ENCODE measurements at regions not wholly inside any gene's neighbourhood (a gene's known extent, or its start where the extent isn't known, plus 50 kb on each side); places are given as distances from the start of the nearest gene placed in this dataset.

DNA sequence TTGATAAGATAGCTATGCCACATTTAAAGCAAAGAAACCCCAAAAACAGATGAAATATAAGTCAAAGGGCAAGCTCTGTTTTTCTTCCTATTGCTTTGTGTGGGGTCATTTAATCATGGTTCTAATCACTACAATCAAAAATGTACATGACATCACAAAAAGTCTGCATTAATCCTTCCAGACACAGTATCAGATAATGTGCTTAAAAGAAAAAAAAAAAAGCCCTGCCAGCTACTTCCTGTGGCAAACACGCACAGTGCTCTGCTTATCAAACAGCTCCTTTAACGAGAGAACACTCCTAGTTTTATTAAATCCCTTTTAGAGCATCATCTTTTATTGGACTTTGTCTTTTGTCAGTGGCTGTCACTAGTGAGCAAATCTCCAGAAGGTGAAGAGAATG lies 1005.8 kb downstream of the GATA3 start:
- Histone ChIP-seq H3K9me3 (ENCODE audit: control insufficient read depth in 4 of 4, low read length in 3 of 4) (peaks cover 0 to 2% (median 0%) of the 10 kb centered on the region in 4 donors), H3K36me3 (ENCODE audit: control insufficient read depth in 4 of 4, insufficient read depth in 3 of 4, low read depth in 1 of 4, low read length in 3 of 4) (no peaks in the 10 kb centered on the region), H3K4me1 (ENCODE audit: control insufficient read depth in 4 of 4, insufficient read depth in 4 of 4, low read length in 3 of 4) (no peaks in the 10 kb centered on the region), H3K9ac (ENCODE audit: low read depth in 1 of 2, low read length in 2 of 2) (no peak overlapping the region), H3K27me3 (ENCODE audit: control insufficient read depth in 4 of 4, insufficient read depth in 4 of 4, low read length in 3 of 4) (no peaks in the 10 kb centered on the region), H3K4me3 (ENCODE audit: low read depth in 1 of 3, low read length in 3 of 3) (no peak overlapping the region), H3K27ac (ENCODE audit: low read depth in 1 of 2, low read length in 2 of 2) (no peak overlapping the region)
- WGBS = 0% methylated on average over 2 of the region's 2 CpGs
- TF ChIP-seq, protein P1, sequence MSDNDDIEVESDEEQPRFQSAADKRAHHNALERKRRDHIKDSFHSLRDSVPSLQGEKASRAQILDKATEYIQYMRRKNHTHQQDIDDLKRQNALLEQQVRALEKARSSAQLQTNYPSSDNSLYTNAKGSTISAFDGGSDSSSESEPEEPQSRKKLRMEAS (IDR thresholded peaks at IDR 0.05) = no peak
- no peak for DNase-seq (ENCODE audit: low spot score)

DNA sequence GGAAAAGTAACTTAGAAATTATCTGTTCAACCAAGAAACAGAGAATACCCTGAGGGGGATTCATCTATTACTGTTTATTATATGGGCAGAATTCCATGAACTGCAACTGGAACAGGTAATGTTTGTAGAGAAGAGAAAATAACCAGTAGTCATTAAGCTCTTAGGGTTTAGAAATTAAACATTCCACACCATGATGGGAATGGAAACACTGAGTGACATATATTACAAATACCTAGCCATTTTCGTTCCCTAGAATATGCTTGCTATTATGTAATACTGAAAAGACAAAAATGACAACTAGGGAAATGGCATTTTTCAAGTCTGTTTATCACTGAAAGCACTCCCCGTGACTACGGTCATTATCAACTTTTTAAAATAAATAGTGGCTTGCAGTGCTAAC lies 1007.4 kb downstream of the GATA3 start:
- H3K27ac ChIP-seq (ENCODE audit: low read depth in 1 of 2, low read length in 2 of 2) = no peak overlapping the region
- peaks cover 0 to 3% (median 0%) of the 10 kb centered on the region in 4 donors for H3K27me3 ChIP-seq (ENCODE audit: control insufficient read depth in 4 of 4, insufficient read depth in 4 of 4, low read length in 3 of 4)
- no peak for DNase-seq (ENCODE audit: low spot score)
- H3K4me1 ChIP-seq (ENCODE audit: control insufficient read depth in 4 of 4, insufficient read depth in 4 of 4, low read length in 3 of 4) = no peaks in the 10 kb centered on the region
- H3K9me3 ChIP-seq (ENCODE audit: control insufficient read depth in 4 of 4, low read length in 3 of 4) = no peaks in the 10 kb centered on the region
- no peak overlapping the region for H3K9ac ChIP-seq (ENCODE audit: low read depth in 1 of 2, low read length in 2 of 2)
- WGBS = 53% methylated on average over 3 of the region's 3 CpGs
- H3K36me3 ChIP-seq (ENCODE audit: control insufficient read depth in 4 of 4, insufficient read depth in 3 of 4, low read depth in 1 of 4, low read length in 3 of 4) = no peaks in the 10 kb centered on the region
- TF ChIP-seq HNF4G (IDR thresholded peaks at IDR 0.05) (no peak), EGR1 (IDR thresholded peaks at IDR 0.05; ENCODE audit: low read depth in 2 of 2) (no peak), RXRA (IDR thresholded peaks at IDR 0.05) (no peak)
- H3K4me3 ChIP-seq (ENCODE audit: low read depth in 1 of 3, low read length in 3 of 3) = no peak overlapping the region

DNA sequence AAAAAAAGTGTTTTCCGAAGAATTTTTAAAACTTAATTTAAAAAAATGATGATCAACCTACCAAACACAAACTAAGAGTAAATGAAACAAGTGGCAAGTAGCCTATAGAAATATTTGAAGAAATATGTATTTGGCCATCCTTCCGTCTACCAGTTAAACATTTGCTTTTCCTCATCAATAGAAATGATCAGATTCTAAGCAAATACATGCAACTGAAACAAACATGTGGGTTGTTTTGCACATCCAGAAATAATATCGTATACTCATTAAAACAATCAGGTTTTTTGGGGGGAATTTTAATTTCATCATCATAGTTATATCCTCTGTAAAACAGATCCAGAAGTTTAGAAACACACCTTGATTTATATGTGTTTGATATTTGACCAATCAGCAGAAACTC lies 1011.7 kb downstream of the GATA3 start:
- Histone ChIP-seq H3K9ac (ENCODE audit: low read depth in 1 of 2, low read length in 2 of 2) (no peak overlapping the region), H3K36me3 (ENCODE audit: control insufficient read depth in 4 of 4, insufficient read depth in 3 of 4, low read depth in 1 of 4, low read length in 3 of 4) (no peaks in the 10 kb centered on the region), H3K4me3 (ENCODE audit: low read depth in 1 of 3, low read length in 3 of 3) (no peak overlapping the region), H3K27ac (ENCODE audit: low read depth in 1 of 2, low read length in 2 of 2) (no peak overlapping the region), H3K4me1 (ENCODE audit: control insufficient read depth in 4 of 4, insufficient read depth in 4 of 4, low read length in 3 of 4) (no peaks in the 10 kb centered on the region), H3K27me3 (ENCODE audit: control insufficient read depth in 4 of 4, insufficient read depth in 4 of 4, low read length in 3 of 4) (peaks cover 0 to 4% (median 0%) of the 10 kb centered on the region in 4 donors), H3K9me3 (ENCODE audit: control insufficient read depth in 4 of 4, low read length in 3 of 4) (no peaks in the 10 kb centered on the region)
- TF ChIP-seq, protein P2, sequence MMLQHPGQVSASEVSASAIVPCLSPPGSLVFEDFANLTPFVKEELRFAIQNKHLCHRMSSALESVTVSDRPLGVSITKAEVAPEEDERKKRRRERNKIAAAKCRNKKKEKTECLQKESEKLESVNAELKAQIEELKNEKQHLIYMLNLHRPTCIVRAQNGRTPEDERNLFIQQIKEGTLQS (IDR thresholded peaks at IDR 0.05) = no peak
- TF ChIP-seq TAF1 (conservative IDR thresholded peaks at IDR 0.05) (no peak), RAD21 (IDR thresholded peaks at IDR 0.05) (no peak), JUND (IDR thresholded peaks at IDR 0.05) (no peak), HNF4A (conservative IDR thresholded peaks at IDR 0.05) (no peak), FOXA2 (IDR thresholded peaks at IDR 0.05) (no peak), RXRA (IDR thresholded peaks at IDR 0.05) (no peak), SP1 (IDR thresholded peaks at IDR 0.05) (no peak), NR2F2 (IDR thresholded peaks at IDR 0.05) (no peak), EGR1 (IDR thresholded peaks at IDR 0.05; ENCODE audit: low read depth in 2 of 2) (no peak)
- TF ChIP-seq, protein P3, sequence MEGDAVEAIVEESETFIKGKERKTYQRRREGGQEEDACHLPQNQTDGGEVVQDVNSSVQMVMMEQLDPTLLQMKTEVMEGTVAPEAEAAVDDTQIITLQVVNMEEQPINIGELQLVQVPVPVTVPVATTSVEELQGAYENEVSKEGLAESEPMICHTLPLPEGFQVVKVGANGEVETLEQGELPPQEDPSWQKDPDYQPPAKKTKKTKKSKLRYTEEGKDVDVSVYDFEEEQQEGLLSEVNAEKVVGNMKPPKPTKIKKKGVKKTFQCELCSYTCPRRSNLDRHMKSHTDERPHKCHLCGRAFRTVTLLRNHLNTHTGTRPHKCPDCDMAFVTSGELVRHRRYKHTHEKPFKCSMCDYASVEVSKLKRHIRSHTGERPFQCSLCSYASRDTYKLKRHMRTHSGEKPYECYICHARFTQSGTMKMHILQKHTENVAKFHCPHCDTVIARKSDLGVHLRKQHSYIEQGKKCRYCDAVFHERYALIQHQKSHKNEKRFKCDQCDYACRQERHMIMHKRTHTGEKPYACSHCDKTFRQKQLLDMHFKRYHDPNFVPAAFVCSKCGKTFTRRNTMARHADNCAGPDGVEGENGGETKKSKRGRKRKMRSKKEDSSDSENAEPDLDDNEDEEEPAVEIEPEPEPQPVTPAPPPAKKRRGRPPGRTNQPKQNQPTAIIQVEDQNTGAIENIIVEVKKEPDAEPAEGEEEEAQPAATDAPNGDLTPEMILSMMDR (IDR thresholded peaks at IDR 0.05; ENCODE audit: low read depth, low read length, missing input control) = no peak
- TF ChIP-seq, protein P4, sequence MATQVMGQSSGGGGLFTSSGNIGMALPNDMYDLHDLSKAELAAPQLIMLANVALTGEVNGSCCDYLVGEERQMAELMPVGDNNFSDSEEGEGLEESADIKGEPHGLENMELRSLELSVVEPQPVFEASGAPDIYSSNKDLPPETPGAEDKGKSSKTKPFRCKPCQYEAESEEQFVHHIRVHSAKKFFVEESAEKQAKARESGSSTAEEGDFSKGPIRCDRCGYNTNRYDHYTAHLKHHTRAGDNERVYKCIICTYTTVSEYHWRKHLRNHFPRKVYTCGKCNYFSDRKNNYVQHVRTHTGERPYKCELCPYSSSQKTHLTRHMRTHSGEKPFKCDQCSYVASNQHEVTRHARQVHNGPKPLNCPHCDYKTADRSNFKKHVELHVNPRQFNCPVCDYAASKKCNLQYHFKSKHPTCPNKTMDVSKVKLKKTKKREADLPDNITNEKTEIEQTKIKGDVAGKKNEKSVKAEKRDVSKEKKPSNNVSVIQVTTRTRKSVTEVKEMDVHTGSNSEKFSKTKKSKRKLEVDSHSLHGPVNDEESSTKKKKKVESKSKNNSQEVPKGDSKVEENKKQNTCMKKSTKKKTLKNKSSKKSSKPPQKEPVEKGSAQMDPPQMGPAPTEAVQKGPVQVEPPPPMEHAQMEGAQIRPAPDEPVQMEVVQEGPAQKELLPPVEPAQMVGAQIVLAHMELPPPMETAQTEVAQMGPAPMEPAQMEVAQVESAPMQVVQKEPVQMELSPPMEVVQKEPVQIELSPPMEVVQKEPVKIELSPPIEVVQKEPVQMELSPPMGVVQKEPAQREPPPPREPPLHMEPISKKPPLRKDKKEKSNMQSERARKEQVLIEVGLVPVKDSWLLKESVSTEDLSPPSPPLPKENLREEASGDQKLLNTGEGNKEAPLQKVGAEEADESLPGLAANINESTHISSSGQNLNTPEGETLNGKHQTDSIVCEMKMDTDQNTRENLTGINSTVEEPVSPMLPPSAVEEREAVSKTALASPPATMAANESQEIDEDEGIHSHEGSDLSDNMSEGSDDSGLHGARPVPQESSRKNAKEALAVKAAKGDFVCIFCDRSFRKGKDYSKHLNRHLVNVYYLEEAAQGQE (IDR thresholded peaks at IDR 0.05) = no peak
- TF ChIP-seq, protein P1 (IDR thresholded peaks at IDR 0.05) = no peak
- 70% methylated on average over 3 of the region's 3 CpGs for WGBS
- no peak for DNase-seq (ENCODE audit: low spot score)
